Progenitor cell of endocrine pancreas (in vitro differentiated cells): ENCODE measurements at regions not wholly inside any gene's neighbourhood (a gene's known extent, or its start where the extent isn't known, plus 50 kb on each side); places are given as distances from the start of the nearest gene placed in this dataset.

Experiments
- DNase-seq: peaks from one replicate; pipeline ENCODE4 v3.0.0; 2021; ENCODE audit warnings: low spot score; ENCODE audit not compliant: unreplicated experiment
- H3K27ac Mint-ChIP-seq: 2 replicates; pipeline ENCODE4 v1.8.0; 2021; ENCODE audit warnings: mild to moderate bottlenecking, moderate library complexity, mixed read lengths
- H3K27me3 Mint-ChIP-seq: 2 replicates; pipeline ENCODE4 v1.8.0; 2021; ENCODE audit warnings: mixed read lengths
- H3K36me3 Mint-ChIP-seq: 2 replicates; pipeline ENCODE4 v1.8.0; 2022; ENCODE audit warnings: mixed read lengths; ENCODE audit not compliant: insufficient read depth
- H3K4me1 Mint-ChIP-seq: 2 replicates; pipeline ENCODE4 v1.8.0; 2021; ENCODE audit warnings: low read depth, mixed read lengths
- H3K4me3 Mint-ChIP-seq: 2 replicates; pipeline ENCODE4 v1.8.0; 2021; ENCODE audit warnings: low read depth, mild to moderate bottlenecking, moderate library complexity, mixed read lengths
- H3K9me3 Mint-ChIP-seq: 2 replicates; pipeline ENCODE4 v1.8.0; 2021; ENCODE audit warnings: low read depth, mixed read lengths
- TF ChIP-seq, protein P1 (sequence below): fragments of 200-600 bp; sonication (generic); IDR thresholded peaks from one replicate; pipeline ENCODE4 v1.5.0; 2021; ENCODE audit warnings: antibody characterized with exemption, mild to moderate bottlenecking; ENCODE audit not compliant: unreplicated experiment

GRCh38 chr2:196287523-196287922 is 116.1 kb upstream of the STK17B start:
- Mint-ChIP-seq H3K4me1 (peaks cover 8% of the 10 kb centered on the region), H3K27ac (no peak overlapping the region), H3K36me3 (peaks cover 3% of the 10 kb centered on the region), H3K4me3 (no peak overlapping the region), H3K9me3 (no peaks in the 10 kb centered on the region), H3K27me3 (no peaks in the 10 kb centered on the region)
- no peak for DNase-seq
- TF ChIP-seq, protein P1, sequence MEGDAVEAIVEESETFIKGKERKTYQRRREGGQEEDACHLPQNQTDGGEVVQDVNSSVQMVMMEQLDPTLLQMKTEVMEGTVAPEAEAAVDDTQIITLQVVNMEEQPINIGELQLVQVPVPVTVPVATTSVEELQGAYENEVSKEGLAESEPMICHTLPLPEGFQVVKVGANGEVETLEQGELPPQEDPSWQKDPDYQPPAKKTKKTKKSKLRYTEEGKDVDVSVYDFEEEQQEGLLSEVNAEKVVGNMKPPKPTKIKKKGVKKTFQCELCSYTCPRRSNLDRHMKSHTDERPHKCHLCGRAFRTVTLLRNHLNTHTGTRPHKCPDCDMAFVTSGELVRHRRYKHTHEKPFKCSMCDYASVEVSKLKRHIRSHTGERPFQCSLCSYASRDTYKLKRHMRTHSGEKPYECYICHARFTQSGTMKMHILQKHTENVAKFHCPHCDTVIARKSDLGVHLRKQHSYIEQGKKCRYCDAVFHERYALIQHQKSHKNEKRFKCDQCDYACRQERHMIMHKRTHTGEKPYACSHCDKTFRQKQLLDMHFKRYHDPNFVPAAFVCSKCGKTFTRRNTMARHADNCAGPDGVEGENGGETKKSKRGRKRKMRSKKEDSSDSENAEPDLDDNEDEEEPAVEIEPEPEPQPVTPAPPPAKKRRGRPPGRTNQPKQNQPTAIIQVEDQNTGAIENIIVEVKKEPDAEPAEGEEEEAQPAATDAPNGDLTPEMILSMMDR: no peak

DNA sequence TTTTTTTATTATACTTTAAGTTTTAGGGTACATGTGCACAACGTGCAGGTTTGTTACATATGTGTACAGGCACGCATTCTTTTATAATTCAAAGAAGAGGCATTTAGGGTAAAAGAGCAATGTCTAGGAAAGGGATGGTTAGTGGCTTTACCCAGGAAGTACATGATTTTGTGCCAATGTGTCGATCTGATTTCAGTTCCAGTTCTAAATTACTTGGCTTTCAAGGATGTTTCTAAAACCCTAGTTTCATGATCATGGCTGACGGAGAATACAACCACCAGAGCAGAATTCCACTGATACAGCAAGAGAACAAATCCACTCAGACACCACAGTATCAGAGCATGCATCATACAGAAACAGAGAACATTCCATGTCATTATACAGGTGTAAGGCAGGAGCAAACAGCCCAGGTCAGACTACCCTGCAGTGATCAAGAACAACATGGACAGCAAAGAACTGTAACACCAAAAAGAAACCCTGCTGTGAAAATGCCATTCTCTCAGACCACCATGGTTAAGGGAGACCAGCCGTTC is 116.7 kb upstream of the STK17B start:
- Mint-ChIP-seq H3K27me3 (no peaks in the 10 kb centered on the region), H3K4me3 (no peak overlapping the region), H3K36me3 (peaks cover 2% of the 10 kb centered on the region), H3K9me3 (no peaks in the 10 kb centered on the region), H3K4me1 (peaks cover 8% of the 10 kb centered on the region), H3K27ac (no peak overlapping the region)
- no peak for DNase-seq
- TF ChIP-seq, protein P1: no peak

GRCh38 chr2:196289000-196289399 is 117.6 kb upstream of the STK17B start:
- Mint-ChIP-seq H3K4me1 (peaks cover 8% of the 10 kb centered on the region), H3K27me3 (no peaks in the 10 kb centered on the region), H3K36me3 (peaks cover 2% of the 10 kb centered on the region), H3K9me3 (no peaks in the 10 kb centered on the region), H3K4me3 (no peak overlapping the region), H3K27ac (no peak overlapping the region)
- no peak for DNase-seq
- TF ChIP-seq, protein P1: no peak

GRCh38 chr2:196290136-196290535 is 118.8 kb upstream of the STK17B start:
- no peak overlapping the region for H3K4me3 Mint-ChIP-seq
- DNase-seq: no peak
- H3K27me3 Mint-ChIP-seq: no peaks in the 10 kb centered on the region
- no peaks in the 10 kb centered on the region for H3K9me3 Mint-ChIP-seq
- H3K36me3 Mint-ChIP-seq: peaks cover 2% of the 10 kb centered on the region
- H3K4me1 Mint-ChIP-seq: peaks cover 8% of the 10 kb centered on the region
- TF ChIP-seq, protein P1: no peak
- no peak overlapping the region for H3K27ac Mint-ChIP-seq

DNA sequence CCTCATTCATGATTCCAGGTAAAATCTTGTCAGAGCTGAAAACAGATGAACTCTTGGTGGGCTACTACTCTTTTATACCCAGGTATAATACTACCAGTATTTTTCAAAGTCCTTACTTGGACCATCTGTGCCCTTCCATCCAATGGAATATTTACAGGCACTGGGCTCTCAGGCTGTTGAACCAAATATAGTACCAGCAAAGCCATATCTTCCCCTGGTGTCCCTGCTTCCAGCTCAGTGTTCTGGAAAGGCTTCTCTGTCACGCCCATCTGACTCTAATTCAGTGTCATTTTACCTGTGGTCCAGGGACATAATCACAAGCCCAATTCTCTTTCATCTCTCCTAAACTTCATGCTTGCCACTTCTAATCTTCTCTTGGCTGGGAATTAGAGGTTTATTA is 119.2 kb upstream of the STK17B start:
- TF ChIP-seq, protein P1: no peak
- Mint-ChIP-seq H3K27me3 (no peaks in the 10 kb centered on the region), H3K36me3 (peaks cover 2% of the 10 kb centered on the region), H3K9me3 (no peaks in the 10 kb centered on the region), H3K27ac (no peak overlapping the region), H3K4me1 (peaks cover 5% of the 10 kb centered on the region), H3K4me3 (no peak overlapping the region)
- DNase-seq: no peak
